ENCODE measurements at regions not wholly inside any gene's neighbourhood (a gene's known extent, or its start where the extent isn't known, plus 50 kb on each side); places are given as distances from the start of the nearest gene placed in this dataset.

DNA sequence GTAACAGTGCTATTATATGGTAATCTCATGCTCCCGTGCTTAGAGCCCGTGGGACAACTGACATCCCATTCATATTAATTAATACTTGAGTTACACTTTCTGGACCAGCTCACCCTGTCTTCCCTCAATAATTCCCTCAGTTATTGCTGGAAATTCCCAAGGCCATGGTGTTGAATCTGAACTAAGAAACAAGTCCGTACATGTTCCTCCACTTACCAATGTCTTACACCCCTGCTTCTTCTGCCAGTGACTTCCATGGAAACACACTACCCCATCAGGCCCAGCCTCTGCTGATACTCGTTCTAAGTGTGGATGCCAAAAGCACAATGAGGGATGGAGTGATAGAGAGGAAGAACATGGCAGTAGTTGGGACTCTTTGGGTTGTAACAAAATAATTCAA, 193.7 kb downstream of the RND3 start:
- DNase-seq = no peak
- TF ChIP-seq, protein P1, sequence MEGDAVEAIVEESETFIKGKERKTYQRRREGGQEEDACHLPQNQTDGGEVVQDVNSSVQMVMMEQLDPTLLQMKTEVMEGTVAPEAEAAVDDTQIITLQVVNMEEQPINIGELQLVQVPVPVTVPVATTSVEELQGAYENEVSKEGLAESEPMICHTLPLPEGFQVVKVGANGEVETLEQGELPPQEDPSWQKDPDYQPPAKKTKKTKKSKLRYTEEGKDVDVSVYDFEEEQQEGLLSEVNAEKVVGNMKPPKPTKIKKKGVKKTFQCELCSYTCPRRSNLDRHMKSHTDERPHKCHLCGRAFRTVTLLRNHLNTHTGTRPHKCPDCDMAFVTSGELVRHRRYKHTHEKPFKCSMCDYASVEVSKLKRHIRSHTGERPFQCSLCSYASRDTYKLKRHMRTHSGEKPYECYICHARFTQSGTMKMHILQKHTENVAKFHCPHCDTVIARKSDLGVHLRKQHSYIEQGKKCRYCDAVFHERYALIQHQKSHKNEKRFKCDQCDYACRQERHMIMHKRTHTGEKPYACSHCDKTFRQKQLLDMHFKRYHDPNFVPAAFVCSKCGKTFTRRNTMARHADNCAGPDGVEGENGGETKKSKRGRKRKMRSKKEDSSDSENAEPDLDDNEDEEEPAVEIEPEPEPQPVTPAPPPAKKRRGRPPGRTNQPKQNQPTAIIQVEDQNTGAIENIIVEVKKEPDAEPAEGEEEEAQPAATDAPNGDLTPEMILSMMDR (IDR thresholded peaks at IDR 0.05) = no peak
- no peak for TF ChIP-seq POLR2A (IDR thresholded peaks at IDR 0.05)
- H3K27me3 ChIP-seq = no peaks in the 10 kb centered on the region
- H3K4me1 ChIP-seq = no peaks in the 10 kb centered on the region
- H3K27ac ChIP-seq = no peak overlapping the region
- H3K36me3 ChIP-seq = no peaks in the 10 kb centered on the region
- intact Hi-C loops (cut with DNase I; ENCODE audit: low total_unique reads) = no loop called here
- H3K4me3 ChIP-seq = no peak overlapping the region
- no peaks in the 10 kb centered on the region for H3K9me3 ChIP-seq

DNA sequence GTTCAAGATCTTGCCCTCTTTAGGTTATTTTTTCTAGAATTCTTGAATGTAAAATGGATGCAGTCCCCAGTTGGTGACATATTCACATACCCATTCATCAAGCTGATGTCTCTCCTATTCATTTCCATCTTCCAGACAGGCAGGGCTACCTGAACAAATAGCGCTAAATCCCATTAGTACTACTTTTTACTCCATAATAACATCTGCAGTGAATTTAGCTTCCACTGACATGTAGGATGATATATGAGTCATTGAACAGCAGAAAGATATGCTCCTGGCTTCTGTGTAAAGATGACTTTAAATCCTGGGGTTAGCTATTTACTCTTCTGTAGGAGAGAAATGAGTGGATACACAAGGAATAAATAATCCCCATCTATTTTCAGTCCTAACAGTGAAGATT, 194.7 kb downstream of the RND3 start:
- intact Hi-C loops (cut with DNase I; ENCODE audit: low total_unique reads) = no loop called here
- no peak for DNase-seq
- H3K9me3 ChIP-seq = no peaks in the 10 kb centered on the region
- no peaks in the 10 kb centered on the region for H3K36me3 ChIP-seq
- H3K27me3 ChIP-seq = no peaks in the 10 kb centered on the region
- no peak overlapping the region for H3K4me3 ChIP-seq
- no peaks in the 10 kb centered on the region for H3K4me1 ChIP-seq
- TF ChIP-seq POLR2A (IDR thresholded peaks at IDR 0.05) = no peak
- TF ChIP-seq, protein P1 (IDR thresholded peaks at IDR 0.05) = no peak
- no peak overlapping the region for H3K27ac ChIP-seq

GRCh38 chr2:150292192-150292591, 195.3 kb downstream of the RND3 start:
- TF ChIP-seq, protein P1 (IDR thresholded peaks at IDR 0.05) = no peak
- no peak for TF ChIP-seq POLR2A (IDR thresholded peaks at IDR 0.05)
- H3K27me3 ChIP-seq = no peaks in the 10 kb centered on the region
- DNase-seq = no peak
- intact Hi-C loops (cut with DNase I; ENCODE audit: low total_unique reads) = no loop called here
- no peaks in the 10 kb centered on the region for H3K4me1 ChIP-seq
- H3K4me3 ChIP-seq = no peak overlapping the region
- H3K27ac ChIP-seq = no peak overlapping the region
- H3K9me3 ChIP-seq = no peaks in the 10 kb centered on the region
- no peaks in the 10 kb centered on the region for H3K36me3 ChIP-seq

DNA sequence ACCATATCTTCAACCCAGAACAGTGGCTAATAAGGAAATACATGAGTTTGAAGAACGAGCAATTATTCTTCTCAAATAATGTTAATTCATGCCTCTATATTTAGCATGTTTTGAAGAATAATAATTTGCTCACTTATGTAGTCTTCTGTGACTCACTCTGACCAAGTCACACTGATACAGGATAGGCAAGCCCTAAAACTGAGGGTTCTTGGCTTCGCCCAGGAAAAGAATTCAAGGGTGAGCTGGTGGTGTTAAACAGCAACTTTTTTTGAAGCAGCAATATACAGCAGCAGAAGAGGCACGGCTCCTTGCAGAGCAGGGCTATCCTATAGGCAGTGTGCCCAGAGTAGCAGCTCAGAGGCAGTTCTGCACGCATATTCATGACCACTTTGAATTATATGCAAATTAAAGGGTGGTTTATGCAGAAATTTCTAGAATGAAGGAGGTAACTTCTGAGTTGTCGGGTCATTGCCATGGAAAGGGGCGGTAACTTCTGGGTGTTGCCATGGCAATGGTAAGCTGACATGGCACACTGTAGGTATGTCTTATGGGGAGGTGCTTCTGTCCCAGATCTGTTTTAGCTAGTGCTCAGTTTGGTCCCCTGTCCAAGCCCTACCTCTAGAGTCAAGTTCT, 200.6 kb downstream of the RND3 start:
- intact Hi-C loops (cut with DNase I; ENCODE audit: low total_unique reads) = no loop called here
- Histone ChIP-seq H3K4me3 (no peak overlapping the region), H3K9me3 (no peaks in the 10 kb centered on the region), H3K36me3 (no peaks in the 10 kb centered on the region), H3K27ac (no peak overlapping the region), H3K27me3 (no peaks in the 10 kb centered on the region), H3K4me1 (no peaks in the 10 kb centered on the region)
- DNase-seq = no peak
- TF ChIP-seq, protein P1 (IDR thresholded peaks at IDR 0.05) = no peak
- no peak for TF ChIP-seq POLR2A (IDR thresholded peaks at IDR 0.05)

DNA sequence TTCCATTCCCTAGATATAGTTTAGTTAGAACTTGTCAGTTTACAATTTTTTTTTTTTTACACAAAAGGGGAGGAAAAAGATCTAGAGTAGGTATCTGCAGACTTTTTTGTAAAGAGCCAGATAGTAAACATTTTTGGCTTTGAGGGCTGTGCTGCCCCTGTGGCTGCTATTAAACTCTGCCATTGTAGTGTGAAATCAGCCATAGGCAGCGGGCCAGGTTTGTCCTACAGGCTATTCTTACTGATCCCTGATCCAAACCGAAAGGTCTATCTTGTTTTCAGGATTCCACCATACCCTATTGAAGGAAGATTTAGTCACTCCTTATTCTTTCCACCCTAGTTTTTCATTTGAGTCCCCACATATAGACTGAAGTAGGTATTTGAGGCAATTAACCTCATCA, 203.4 kb downstream of the RND3 start:
- intact Hi-C loops (cut with DNase I; ENCODE audit: low total_unique reads) = no loop called here
- Histone ChIP-seq H3K27ac (no peak overlapping the region), H3K9me3 (no peaks in the 10 kb centered on the region), H3K4me1 (no peaks in the 10 kb centered on the region), H3K27me3 (no peaks in the 10 kb centered on the region), H3K36me3 (no peaks in the 10 kb centered on the region), H3K4me3 (no peak overlapping the region)
- TF ChIP-seq POLR2A (IDR thresholded peaks at IDR 0.05) = no peak
- TF ChIP-seq, protein P1 (IDR thresholded peaks at IDR 0.05) = no peak
- DNase-seq = no peak
